NCI-H2196 (cell line): ENCODE measurements at regions not wholly inside any gene's neighbourhood (a gene's known extent, or its start where the extent isn't known, plus 50 kb on each side); places are given as distances from the start of the nearest gene placed in this dataset.
A peak's percentile ranks its signal among the peaks of the same experiment; 100 is the strongest.
"Not testable (repeated sequence)": the region's sequence is repeated elsewhere in the genome, so short reads cannot be mapped to it uniquely, and the experiment has no call there.

Experiments
- DNase-seq: peaks from one replicate; lab custom pipeline; 2025; ENCODE audit not compliant: unreplicated experiment; lab: John Stamatoyannopoulos, UW

GRCh38 chr3:197459571-197459970, 96.2 kb downstream of the BDH1 start:
- DNase-seq, result not testable (repeated sequence)

DNA sequence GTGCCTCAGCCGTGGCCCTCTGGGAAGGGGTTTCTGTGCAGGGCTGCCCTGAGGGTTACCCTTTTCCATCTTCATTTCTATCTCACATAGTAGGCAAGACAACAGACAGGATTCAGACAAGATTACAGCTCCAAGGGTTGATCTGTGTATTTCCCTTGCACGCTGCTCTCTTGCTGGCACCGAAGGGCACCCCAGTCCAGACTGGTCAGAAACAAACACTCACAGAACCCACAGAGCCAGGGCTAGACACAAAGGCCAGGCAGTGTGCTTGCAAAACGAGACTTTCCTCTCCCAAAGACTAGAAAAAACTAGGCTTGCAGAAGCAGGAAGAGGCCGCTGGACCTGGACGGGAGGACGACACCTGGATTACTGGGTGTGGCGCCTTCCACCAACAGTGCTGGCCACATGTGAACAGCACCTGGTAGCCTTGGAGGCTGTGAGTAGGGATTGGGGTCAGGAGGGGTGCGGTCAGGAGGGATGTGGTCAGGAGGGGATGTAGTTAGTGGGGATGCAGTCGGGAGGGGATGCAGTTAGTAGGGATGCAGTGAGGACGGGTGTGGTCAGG, 96.8 kb downstream of the BDH1 start:
- DNase-seq, result no peak

- DNase-seq, result no peak
Observed at GRCh38 chr3:197458179-197458707, 97.5 kb downstream of the BDH1 start.

DNA sequence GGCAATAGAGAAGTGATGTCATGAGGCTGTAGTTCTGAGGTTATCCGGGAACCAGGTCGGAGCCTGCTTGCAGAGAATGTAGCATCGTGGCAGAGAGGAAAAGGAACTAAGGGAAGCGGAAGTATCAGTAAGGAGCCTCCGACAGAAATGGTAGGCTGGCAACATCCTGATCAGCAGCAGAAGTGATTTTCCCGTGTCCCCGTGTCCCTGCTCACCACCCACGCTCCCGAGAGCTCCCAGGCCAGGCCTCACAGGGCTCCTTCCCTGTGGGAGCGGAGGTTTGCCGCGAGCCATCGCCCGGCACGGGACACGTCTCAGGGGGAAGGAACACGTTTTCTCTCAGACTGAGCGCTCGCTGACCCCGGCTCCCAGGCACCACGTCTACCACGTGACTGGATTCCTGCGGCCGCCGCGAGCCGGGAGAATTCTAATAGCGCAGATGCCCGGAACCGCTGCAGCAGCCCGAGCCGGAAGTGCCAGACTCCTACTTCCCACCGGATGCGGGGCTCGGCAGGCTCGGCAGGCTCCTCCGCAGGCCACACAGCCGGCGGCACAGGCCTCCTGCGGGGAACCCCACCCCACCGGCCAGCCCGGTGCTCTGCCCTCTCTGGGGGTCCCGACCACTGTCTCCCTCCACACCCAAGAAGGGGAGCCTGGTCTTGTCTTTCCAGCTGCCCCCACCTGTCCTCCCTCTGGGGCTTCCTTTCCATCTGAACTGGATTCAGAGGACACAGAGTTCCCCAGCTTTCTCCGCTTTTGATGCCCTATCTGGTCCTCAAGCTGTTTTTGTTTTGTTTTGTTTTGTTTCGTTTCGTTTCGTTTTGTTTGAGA, 99.3 kb downstream of the BDH1 start:
- no peak for DNase-seq

- DNase-seq, result not testable (repeated sequence)
Observed at GRCh38 chr3:197454841-197455240, 100.9 kb downstream of the BDH1 start.

GRCh38 chr3:197454014-197454413, 101.8 kb downstream of the BDH1 start:
- DNase-seq, result peak; percentile 24

GRCh38 chr3:197450810-197451209, 105.0 kb downstream of the BDH1 start:
- no peak for DNase-seq

DNA sequence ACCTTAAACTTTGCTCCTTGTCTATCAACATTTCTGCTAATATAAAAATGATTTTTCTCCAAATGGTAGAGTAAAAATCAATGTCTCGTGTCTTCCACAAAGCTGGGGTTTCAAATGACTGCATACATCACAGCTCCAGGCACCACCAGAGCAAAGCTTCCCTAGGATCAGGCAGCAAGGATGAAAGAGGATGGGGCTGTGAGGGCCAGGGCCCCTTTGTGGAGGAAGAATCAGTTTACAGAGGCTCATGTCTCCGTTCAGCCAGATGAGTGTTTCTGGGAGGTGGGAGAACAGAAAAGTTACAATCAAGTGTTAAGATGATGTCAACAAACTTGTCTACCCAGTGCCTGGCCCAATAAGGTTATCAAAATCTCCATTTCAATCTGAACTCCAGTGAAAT, 105.5 kb downstream of the BDH1 start:
- DNase-seq, result no peak

DNA sequence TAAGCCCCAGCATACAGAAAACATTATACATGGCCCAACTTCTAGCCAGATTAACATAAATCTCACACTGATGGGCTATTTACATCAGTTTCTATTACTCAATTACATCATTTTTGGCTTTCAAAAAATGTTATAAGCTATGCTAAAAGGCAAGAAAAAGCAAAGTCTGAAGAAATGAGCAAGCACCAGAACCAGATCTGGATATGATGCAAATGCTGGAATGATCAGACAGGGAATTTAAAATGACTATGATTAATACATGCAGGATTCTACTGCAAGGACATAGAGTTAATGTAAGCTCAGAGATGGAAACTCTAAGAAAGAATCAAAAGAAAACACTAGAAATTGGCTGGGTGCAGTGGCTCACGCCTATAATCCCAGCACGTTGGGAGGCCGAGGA, 106.6 kb downstream of the BDH1 start:
- not testable (repeated sequence) for DNase-seq

- DNase-seq, result not testable (repeated sequence)
Observed at GRCh38 chr3:197447781-197448180, 108.0 kb downstream of the BDH1 start.

GRCh38 chr3:197447057-197447456, 108.7 kb downstream of the BDH1 start:
- no peak for DNase-seq

DNA sequence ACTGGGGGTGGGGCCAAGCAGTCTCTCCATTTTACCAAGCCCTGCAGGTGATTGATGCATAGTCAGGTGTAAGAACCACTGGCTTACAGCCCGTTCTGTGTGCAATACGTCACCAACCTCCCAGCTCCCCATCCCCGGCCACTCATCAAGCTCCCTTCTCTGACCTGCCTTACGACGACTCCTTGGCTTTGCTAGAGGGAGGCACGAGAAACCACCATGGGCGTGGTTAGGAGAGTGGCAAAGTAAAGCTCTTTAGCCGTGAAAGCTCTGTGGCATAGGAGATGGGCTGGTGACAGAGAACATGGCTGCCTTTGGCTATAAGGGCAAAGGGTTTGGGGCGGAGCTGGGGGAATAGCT, 109.1 kb downstream of the BDH1 start:
- DNase-seq, result no peak

GRCh38 chr3:197445896-197446699, 109.7 kb downstream of the BDH1 start:
- no peak for DNase-seq

GRCh38 chr3:197444793-197445379, 110.9 kb downstream of the BDH1 start:
- no peak for DNase-seq

GRCh38 chr3:197443506-197443905, 112.3 kb downstream of the BDH1 start:
- DNase-seq, result no peak

DNA sequence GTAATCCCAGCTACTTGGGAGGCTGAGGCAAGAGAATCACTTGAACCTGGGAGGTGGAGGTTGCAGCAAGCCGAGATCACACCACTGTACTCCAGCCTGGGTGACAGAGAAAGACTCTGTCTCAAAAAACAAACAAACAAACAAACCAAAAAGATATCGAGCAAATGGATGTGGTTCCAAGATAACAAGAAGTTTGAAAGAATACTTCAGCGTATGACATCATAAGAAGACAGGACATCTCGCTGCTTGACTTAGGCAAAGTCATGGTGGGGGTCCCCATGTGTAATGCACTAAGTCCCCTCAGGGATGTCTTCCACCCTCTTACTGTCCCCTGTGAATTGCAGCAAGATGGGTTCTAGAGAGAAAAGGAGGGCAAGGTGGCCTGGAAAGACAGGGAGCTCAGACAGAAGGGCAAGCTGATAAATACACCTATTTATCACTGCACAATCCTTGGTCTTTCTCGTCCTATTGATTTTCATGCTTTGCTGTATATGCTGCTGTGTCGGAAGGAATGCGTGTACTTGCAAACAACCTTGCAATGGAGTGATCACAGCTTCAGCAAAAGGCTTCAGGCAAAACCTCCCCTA, 115.0 kb downstream of the BDH1 start:
- no peak for DNase-seq

GRCh38 chr3:197438906-197439305, 116.9 kb downstream of the BDH1 start:
- no peak for DNase-seq

DNA sequence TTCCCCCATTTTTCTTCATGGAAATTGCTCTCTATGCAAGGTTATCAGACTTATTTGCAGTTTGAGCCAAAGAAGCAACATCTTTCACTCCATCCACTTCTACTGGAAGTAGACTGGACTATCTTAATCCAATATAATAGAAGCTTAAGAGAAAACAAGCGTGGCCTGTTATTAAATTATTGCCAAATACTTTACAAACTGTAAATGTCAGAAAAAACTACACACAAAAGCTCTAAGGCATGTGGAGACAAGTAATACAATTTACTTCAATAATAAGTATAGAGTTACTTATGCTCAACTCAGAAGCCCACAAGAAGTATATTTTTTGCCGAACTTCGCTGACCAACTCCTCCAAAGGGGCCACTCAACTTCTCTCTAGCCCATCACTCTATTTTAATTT, 120.3 kb downstream of the BDH1 start:
- DNase-seq, result no peak

DNA sequence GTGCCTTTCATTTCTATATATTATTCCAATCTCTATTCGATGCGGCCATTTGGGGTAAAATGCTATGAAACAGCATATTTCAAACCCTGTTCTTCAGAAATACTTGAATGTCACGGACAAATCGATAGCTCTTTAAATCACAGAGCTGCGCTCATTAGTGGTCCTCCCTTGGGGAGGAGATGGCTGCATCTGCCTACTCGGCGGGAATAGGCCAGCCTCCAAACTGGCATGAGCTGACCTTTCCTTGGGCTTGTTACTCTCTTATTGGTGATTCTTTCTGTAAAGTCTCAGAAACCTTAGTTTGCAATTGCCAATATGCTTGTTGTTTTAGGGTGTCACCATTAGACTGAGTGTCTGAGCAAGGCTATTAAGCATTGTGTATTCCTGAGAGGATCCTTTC, 120.9 kb downstream of the BDH1 start:
- DNase-seq, result no peak

DNA sequence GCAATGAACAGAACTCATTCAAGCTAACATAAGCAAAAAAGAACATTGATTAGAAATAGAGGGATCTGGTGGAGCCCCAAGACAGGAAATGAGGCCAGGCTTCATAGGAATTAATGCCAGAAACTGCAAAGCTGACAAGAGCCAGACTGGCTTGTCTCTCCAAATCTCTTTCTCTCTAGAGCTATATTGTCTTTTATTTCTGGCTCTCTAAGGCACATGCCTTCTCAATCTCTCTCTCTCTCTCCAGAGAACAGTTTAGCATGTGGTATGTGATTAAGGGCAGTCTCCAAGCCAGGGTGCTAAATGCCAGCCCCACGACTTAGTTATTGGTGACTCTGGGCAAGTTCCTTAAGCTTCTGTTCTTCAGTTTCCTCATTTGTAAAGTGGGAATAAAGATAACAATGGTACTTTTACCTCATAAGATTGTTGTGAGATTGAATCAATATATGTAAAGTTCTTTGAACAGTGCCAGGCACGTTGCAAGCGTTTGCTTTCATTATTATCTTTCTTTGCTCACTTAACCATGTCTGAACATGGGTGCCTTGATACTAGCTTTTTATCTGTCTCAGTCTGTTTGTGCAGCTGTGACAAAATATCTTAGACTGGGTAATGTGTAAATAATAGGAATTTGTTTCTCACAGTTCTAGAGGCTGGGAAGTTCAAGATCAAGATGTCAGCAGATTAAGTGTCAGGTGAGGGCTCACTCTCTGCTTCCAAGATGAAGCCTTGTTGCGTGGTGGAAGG, 123.2 kb downstream of the BDH1 start:
- no peak for DNase-seq
